ENCODE measurements at regions not wholly inside any gene's neighbourhood (a gene's known extent, or its start where the extent isn't known, plus 50 kb on each side); places are given as distances from the start of the nearest gene placed in this dataset.
"Not testable (repeated sequence)": the region's sequence is repeated elsewhere in the genome, so short reads cannot be mapped to it uniquely, and the experiment has no call there.

DNA sequence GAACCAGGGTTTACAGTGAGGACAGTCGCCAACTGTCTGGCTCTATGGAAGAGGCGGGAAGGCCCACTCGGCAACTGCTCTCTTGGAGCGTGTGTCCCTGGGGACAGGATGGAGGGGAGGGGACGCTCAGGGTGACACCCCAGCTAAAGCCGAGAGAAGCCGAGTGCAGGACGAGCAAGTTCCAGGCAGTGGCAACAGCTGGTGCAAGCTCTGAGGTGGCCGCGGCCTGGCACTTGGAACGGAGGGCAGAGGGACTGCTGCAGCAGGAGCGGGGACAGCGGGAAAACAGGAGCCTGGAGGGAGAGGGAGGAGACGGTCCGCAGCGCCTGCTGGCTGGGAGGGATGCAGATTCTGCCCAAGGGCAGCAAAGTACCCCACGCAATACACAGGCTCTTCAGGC lies 113.8 kb upstream of the CCZ1B start:
- TF ChIP-seq, protein P1, sequence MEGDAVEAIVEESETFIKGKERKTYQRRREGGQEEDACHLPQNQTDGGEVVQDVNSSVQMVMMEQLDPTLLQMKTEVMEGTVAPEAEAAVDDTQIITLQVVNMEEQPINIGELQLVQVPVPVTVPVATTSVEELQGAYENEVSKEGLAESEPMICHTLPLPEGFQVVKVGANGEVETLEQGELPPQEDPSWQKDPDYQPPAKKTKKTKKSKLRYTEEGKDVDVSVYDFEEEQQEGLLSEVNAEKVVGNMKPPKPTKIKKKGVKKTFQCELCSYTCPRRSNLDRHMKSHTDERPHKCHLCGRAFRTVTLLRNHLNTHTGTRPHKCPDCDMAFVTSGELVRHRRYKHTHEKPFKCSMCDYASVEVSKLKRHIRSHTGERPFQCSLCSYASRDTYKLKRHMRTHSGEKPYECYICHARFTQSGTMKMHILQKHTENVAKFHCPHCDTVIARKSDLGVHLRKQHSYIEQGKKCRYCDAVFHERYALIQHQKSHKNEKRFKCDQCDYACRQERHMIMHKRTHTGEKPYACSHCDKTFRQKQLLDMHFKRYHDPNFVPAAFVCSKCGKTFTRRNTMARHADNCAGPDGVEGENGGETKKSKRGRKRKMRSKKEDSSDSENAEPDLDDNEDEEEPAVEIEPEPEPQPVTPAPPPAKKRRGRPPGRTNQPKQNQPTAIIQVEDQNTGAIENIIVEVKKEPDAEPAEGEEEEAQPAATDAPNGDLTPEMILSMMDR (IDR thresholded peaks at IDR 0.05) = not testable (repeated sequence)
- TF ChIP-seq POLR2AphosphoS5, EP300 (IDR thresholded peaks at IDR 0.05): not testable (repeated sequence)

Measured in sigmoid colon (tissue), 4 donors.